ENCODE measurements at regions not wholly inside any gene's neighbourhood (a gene's known extent, or its start where the extent isn't known, plus 50 kb on each side); places are given as distances from the start of the nearest gene placed in this dataset.
A peak's percentile ranks its signal among the peaks of the same experiment; 100 is the strongest.

GRCh38 chr6:16966791-16967469 is 134.9 kb upstream of the STMND1 start:
- Histone ChIP-seq H3K27ac (ENCODE audit: insufficient read depth, low read length) (no peak overlapping the region), H3K9me3 (ENCODE audit: control insufficient read depth, insufficient read depth, low read length) (no peaks in the 10 kb centered on the region), H2AK9ac (replicated peaks; ENCODE audit: low read depth, low read length, poor library complexity) (peak overlapping the region; percentile 1), H4K91ac (ENCODE audit: insufficient read depth, low read depth, low read length) (peak overlapping the region; percentile 43; the same call in 1 of the 2 replicates), H3K9ac (ENCODE audit: low read depth, low read length) (no peak overlapping the region), H4K5ac (ENCODE audit: low read depth, low read length) (peak overlapping the region; percentile 78), H2BK120ac (ENCODE audit: low read depth, low read length) (peak overlapping the region; percentile 30; the same call in 1 of the 2 replicates), H3K79me1 (ENCODE audit: low read depth in 1 of 2, low read length in 2 of 2) (no peaks in the 10 kb centered on the region), H3K56ac (ENCODE audit: extremely low read depth, insufficient read depth, low read length) (no peak overlapping the region), H3K9me1 (ENCODE audit: insufficient read depth, low read length) (peaks cover 8% of the 10 kb centered on the region; the same call in 1 of the 2 replicates), H3K4me1 (ENCODE audit: control insufficient read depth, insufficient read depth, low read length) (peaks cover 15% of the 10 kb centered on the region), H3K36me3 (ENCODE audit: control insufficient read depth, insufficient read depth, low read length) (no peaks in the 10 kb centered on the region), H3K4me2 (ENCODE audit: low read depth, low read length) (no peak overlapping the region), H2BK15ac (ENCODE audit: low read depth, low read length) (peak overlapping the region; percentile 30; the same call in 2 of the 3 replicates), H3K4ac (ENCODE audit: low read depth, low read length) (no peak overlapping the region; the same call in 1 of the 2 replicates), H3K23ac (ENCODE audit: low read depth, low read length) (no peak overlapping the region), H3K27me3 (ENCODE audit: control insufficient read depth, insufficient read depth, low read length) (no peaks in the 10 kb centered on the region; the same call in 1 of the 2 replicates), H2BK5ac (ENCODE audit: low read depth, low read length, poor library complexity, severe bottlenecking) (no peak overlapping the region), H2AFZ (replicated peaks; ENCODE audit: low read length, poor library complexity) (peak overlapping the region; percentile 36), H4K8ac (ENCODE audit: low read depth in 2 of 2, low read length in 2 of 2) (no peak overlapping the region), H2BK20ac (ENCODE audit: low read depth, low read length) (peak overlapping the region; percentile 33; the same call in 1 of the 2 replicates), H3K14ac (replicated peaks; ENCODE audit: low read depth, low read length) (no peak overlapping the region; the same call in 1 of the 2 replicates), H4K20me1 (ENCODE audit: insufficient read depth, low read length) (no peaks in the 10 kb centered on the region), H3K18ac (ENCODE audit: low read depth, low read length) (peak overlapping the region; percentile 67; the same call in 1 of the 2 replicates), H2AK5ac (ENCODE audit: low read depth, low read length) (peak overlapping the region; percentile 3; the same call in 1 of the 2 replicates), H3K4me3 (ENCODE audit: insufficient read depth, low read depth, low read length) (no peak overlapping the region)
- DNase-seq (no peak), ATAC-seq (ENCODE audit: low read depth) (no peak)
- in situ Hi-C loops (cut with MboI; ENCODE audit: low sequenced_read_pairs) (loop anchor here (10.0 kb wide), 1 partner anchor 632 kb away; no protein-coding TSS in a partner anchor), dilution Hi-C loops (cut with HindIII; ENCODE audit: low sequenced_read_pairs, unreplicated experiment) (no loop called here), intact Hi-C loops (cut with micrococcal nuclease) (loop anchor here (10.0 kb wide), 4 partner anchors 122 to 632 kb away; no protein-coding TSS in a partner anchor)
- no TSS peak for BruUV-seq (replicated peaks)
- TF ChIP-seq FOS (IDR thresholded peaks at IDR 0.05; ENCODE audit: low read depth, low read length) (no peak), CEBPB (IDR thresholded peaks at IDR 0.05; ENCODE audit: low read depth, low read length) (peak; percentile 80)
- no CpG with 5 or more reads among the region's 5 CpGs for WGBS, 2 experiments (ENCODE audit: extremely low coverage in 2 of 2, insufficient read length in 1 of 2)
- CTCF ChIA-PET: interaction anchor here (3.1 kb wide), 1 partner anchor 203 kb away, joined by 21 read pairs; no protein-coding TSS in a partner anchor
- POLR2A ChIA-PET (ENCODE audit: unreplicated experiment): no interaction called here
